Smooth muscle cell (in vitro differentiated cells): ENCODE measurements at regions not wholly inside any gene's neighbourhood (a gene's known extent, or its start where the extent isn't known, plus 50 kb on each side); places are given as distances from the start of the nearest gene placed in this dataset.
A peak's percentile ranks its signal among the peaks of the same experiment; 100 is the strongest.

Experiments used
- DNase-seq: peaks from one replicate; lab custom pipeline; 2025; ENCODE audit not compliant: unreplicated experiment; lab: John Stamatoyannopoulos, UW
- H2AFZ ChIP-seq: fragments of 200-600 bp; sonication (generic); 2 replicates; pipeline ENCODE4 v1.6.0; 2016; ENCODE audit warnings: antibody characterized with exemption, low read depth, mild to moderate bottlenecking
- H3F3A ChIP-seq: fragments of 200-600 bp; sonication (generic); 2 replicates; pipeline ENCODE4 v1.6.0; 2017; ENCODE audit warnings: antibody characterized with exemption, low read depth
- H3K27ac ChIP-seq: fragments of 200-600 bp; sonication (generic); 2 replicates; pipeline ENCODE4 v1.5.1; 2016; ENCODE audit warnings: low read depth, mild to moderate bottlenecking
- H3K27me3 ChIP-seq: fragments of 200-600 bp; sonication (generic); 2 replicates; pipeline ENCODE4 v1.6.1; 2016; ENCODE audit warnings: low read depth, mild to moderate bottlenecking
- H3K36me3 ChIP-seq: fragments of 200-600 bp; sonication (generic); 2 replicates; pipeline ENCODE4 v1.5.1; 2016; ENCODE audit warnings: low read depth
- H3K4me1 ChIP-seq: fragments of 200-600 bp; sonication (generic); 2 replicates; pipeline ENCODE4 v1.5.1; 2016; ENCODE audit warnings: low read depth
- H3K4me2 ChIP-seq: fragments of 200-600 bp; sonication (generic); 2 replicates; pipeline ENCODE4 v1.6.0; 2016; ENCODE audit warnings: mild to moderate bottlenecking
- H3K4me3 ChIP-seq: fragments of 200-600 bp; sonication (generic); 2 replicates; pipeline ENCODE4 v1.5.1; 2016; ENCODE audit warnings: mild to moderate bottlenecking
- H3K79me2 ChIP-seq: fragments of 200-600 bp; sonication (generic); 2 replicates; pipeline ENCODE4 v1.6.0; 2016; ENCODE audit warnings: low read depth, mild to moderate bottlenecking
- H3K9ac ChIP-seq: fragments of 200-600 bp; sonication (generic); 2 replicates; pipeline ENCODE4 v1.6.0; 2016; ENCODE audit warnings: low read depth
- H3K9me3 ChIP-seq: fragments of 200-600 bp; sonication (generic); replicated peaks from 2 replicates; pipeline ENCODE4 v1.5.1; 2016; ENCODE audit warnings: low read depth
- H4K20me1 ChIP-seq: fragments of 200-600 bp; sonication (generic); 2 replicates; pipeline ENCODE4 v1.6.0; 2016; ENCODE audit warnings: low read depth
- WGBS: methylation state at CpG from one replicate; pipeline ENCODE4 v1.1.7; 2016; ENCODE audit warnings: low lambda C conversion rate; 5-methylcytosine and 5-hydroxymethylcytosine counted together
- TF ChIP-seq, protein P1 (sequence below): fragments of 200-600 bp; sonication (generic); IDR thresholded peaks from 2 replicates; pipeline ENCODE4 v1.5.1; 2017; ENCODE audit warnings: borderline replicate concordance, mild to moderate bottlenecking, antibody characterized with exemption; ENCODE audit not compliant: insufficient read depth, poor library complexity, severe bottlenecking

- H3K36me3 ChIP-seq: no peaks in the 10 kb centered on the region
- no peak overlapping the region for H2AFZ ChIP-seq
- no peaks in the 10 kb centered on the region for H4K20me1 ChIP-seq
- H3K4me1 ChIP-seq: no peaks in the 10 kb centered on the region
- no peak overlapping the region for H3K27ac ChIP-seq
- WGBS: 62% methylated on average over 7 of the region's 7 CpGs
- no peak overlapping the region for H3K9ac ChIP-seq
- H3F3A ChIP-seq: no peaks in the 10 kb centered on the region
- no peak overlapping the region for H3K4me3 ChIP-seq
- H3K27me3 ChIP-seq: peaks cover 20% of the 10 kb centered on the region
- no peak for DNase-seq
- TF ChIP-seq, protein P1, sequence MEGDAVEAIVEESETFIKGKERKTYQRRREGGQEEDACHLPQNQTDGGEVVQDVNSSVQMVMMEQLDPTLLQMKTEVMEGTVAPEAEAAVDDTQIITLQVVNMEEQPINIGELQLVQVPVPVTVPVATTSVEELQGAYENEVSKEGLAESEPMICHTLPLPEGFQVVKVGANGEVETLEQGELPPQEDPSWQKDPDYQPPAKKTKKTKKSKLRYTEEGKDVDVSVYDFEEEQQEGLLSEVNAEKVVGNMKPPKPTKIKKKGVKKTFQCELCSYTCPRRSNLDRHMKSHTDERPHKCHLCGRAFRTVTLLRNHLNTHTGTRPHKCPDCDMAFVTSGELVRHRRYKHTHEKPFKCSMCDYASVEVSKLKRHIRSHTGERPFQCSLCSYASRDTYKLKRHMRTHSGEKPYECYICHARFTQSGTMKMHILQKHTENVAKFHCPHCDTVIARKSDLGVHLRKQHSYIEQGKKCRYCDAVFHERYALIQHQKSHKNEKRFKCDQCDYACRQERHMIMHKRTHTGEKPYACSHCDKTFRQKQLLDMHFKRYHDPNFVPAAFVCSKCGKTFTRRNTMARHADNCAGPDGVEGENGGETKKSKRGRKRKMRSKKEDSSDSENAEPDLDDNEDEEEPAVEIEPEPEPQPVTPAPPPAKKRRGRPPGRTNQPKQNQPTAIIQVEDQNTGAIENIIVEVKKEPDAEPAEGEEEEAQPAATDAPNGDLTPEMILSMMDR: no peak
- H3K79me2 ChIP-seq: no peaks in the 10 kb centered on the region
- H3K9me3 ChIP-seq: no peaks in the 10 kb centered on the region
- no peak overlapping the region for H3K4me2 ChIP-seq
These were observed 208.8 kb upstream of the GMDS start for GRCh38 chr6:2454180-2454579.

DNA sequence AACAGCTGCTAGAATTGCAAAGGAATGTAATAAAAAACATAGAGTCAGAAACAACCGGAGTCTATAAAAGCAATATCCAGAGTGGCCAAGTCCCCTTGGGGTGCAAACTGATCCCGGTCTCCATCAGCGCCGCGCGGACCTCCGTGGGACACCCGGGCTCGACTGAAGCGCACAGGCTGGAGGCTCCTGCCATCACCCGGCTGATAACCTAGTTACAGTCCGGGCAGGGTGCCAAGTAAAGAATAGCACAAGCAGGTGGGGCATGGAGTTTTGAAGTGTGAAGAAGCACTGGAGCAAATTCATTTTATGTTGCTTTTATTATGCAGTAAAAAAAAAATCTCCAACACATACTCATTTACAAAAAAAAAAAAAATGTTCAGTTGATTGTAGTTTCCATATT lies 205.1 kb upstream of the GMDS start:
- Histone ChIP-seq H3K36me3 (no peaks in the 10 kb centered on the region), H3K9me3 (no peaks in the 10 kb centered on the region), H2AFZ (no peak overlapping the region), H3K79me2 (no peaks in the 10 kb centered on the region), H4K20me1 (no peaks in the 10 kb centered on the region), H3K4me3 (no peak overlapping the region), H3K27me3 (peaks cover 37% of the 10 kb centered on the region), H3F3A (no peaks in the 10 kb centered on the region), H3K9ac (no peak overlapping the region), H3K4me2 (no peak overlapping the region), H3K27ac (no peak overlapping the region), H3K4me1 (no peaks in the 10 kb centered on the region)
- 88% methylated on average over 12 of the region's 12 CpGs for WGBS
- no peak for DNase-seq
- TF ChIP-seq, protein P1: no peak

- H3K4me3 ChIP-seq: no peak overlapping the region
- peaks cover 37% of the 10 kb centered on the region for H3K27me3 ChIP-seq
- no peak overlapping the region for H3K4me2 ChIP-seq
- no peaks in the 10 kb centered on the region for H4K20me1 ChIP-seq
- TF ChIP-seq, protein P1: no peak
- no peaks in the 10 kb centered on the region for H3K9me3 ChIP-seq
- no peak for DNase-seq
- 80% methylated on average over 2 of the region's 2 CpGs for WGBS
- no peaks in the 10 kb centered on the region for H3K36me3 ChIP-seq
- no peak overlapping the region for H3K9ac ChIP-seq
- H2AFZ ChIP-seq: no peak overlapping the region
- H3K79me2 ChIP-seq: no peaks in the 10 kb centered on the region
- no peaks in the 10 kb centered on the region for H3K4me1 ChIP-seq
- H3F3A ChIP-seq: no peaks in the 10 kb centered on the region
- no peak overlapping the region for H3K27ac ChIP-seq
These were observed 204.2 kb upstream of the GMDS start for GRCh38 chr6:2449572-2449940.

- H2AFZ ChIP-seq: peak overlapping the region; percentile 78
These were observed 203.6 kb upstream of the GMDS start for GRCh38 chr6:2448826-2449571.

More at GRCh38 chr6:2448826-2449571, 203.6 kb upstream of the GMDS start:
- TF ChIP-seq, protein P1: peak; percentile 79
- no peaks in the 10 kb centered on the region for H3K36me3 ChIP-seq
- no peaks in the 10 kb centered on the region for H3K9me3 ChIP-seq
- no peaks in the 10 kb centered on the region for H3F3A ChIP-seq
- H3K79me2 ChIP-seq: no peaks in the 10 kb centered on the region
- 15% methylated on average over 22 of the region's 22 CpGs for WGBS
- H3K4me3 ChIP-seq: peak overlapping the region; percentile 44
- H3K4me1 ChIP-seq: no peaks in the 10 kb centered on the region
- no peak overlapping the region for H3K9ac ChIP-seq
- no peak for DNase-seq
- peaks cover 37% of the 10 kb centered on the region for H3K27me3 ChIP-seq
- no peak overlapping the region for H3K27ac ChIP-seq
- no peaks in the 10 kb centered on the region for H4K20me1 ChIP-seq
- H3K4me2 ChIP-seq: peak overlapping the region; percentile 81
